K562 (cell line): ENCODE measurements at regions not wholly inside any gene's neighbourhood (a gene's known extent, or its start where the extent isn't known, plus 50 kb on each side); places are given as distances from the start of the nearest gene placed in this dataset.

ENCODE experiments used
- ATAC-seq: fragments of 200-7000 bp; cut with Tn5 transposase; 3 replicates; pipeline ENCODE4 v1.9.1; 2020; ENCODE audit warnings: moderate library complexity
- BruUV-seq: library from RNA; stranded (reverse); fragments of 400-500 nt; replicated peaks from 2 replicates; lab custom pipeline; 2021; lab: Mats Ljungman, UMichigan
- CTCF ChIA-PET: fragments of 300-600 bp; formaldehyde crosslinking; extraction: SDS; loops from one replicate; lab custom pipeline; 2021; ENCODE audit warnings: low intra/inter-chr PET ratio; lab: Yijun Ruan, JAX
- POLR2A ChIA-PET: fragments of 300-600, 350-650 bp; sonication (Branson Sonifier 250); formaldehyde crosslinking; extraction: SDS; loops from one replicate; lab custom pipeline; 2021; ENCODE audit warnings: antibody characterized with exemption, inconsistent platforms; lab: Yijun Ruan, JAX
- DNase-seq, 4 experiments: peaks; one replicate each; pipeline versions ENCODE4 v3.0.0 to v3.0.0-alpha.2; 2011 to 2018; ENCODE audit warnings: low spot score in 3 of 4, mixed read lengths in 3 of 4; ENCODE audit errors: extremely low read depth in 1 of 4
- FAIRE-seq: peaks from 2 replicates; lab custom pipeline; 2011; peaks lifted over from hg19 to GRCh38; lab: Jason Lieb, UNC
- H2AFZ ChIP-seq: 2 replicates; pipeline ENCODE4 v1.6.0; 2011; ENCODE audit warnings: low read depth, low read length, control low read depth, inconsistent platforms
- H3K27ac ChIP-seq: fragments of 200-600 bp; 3 replicates; pipeline ENCODE4 v1.8.0; 2011; ENCODE audit warnings: low read depth, mild to moderate bottlenecking, control low read depth, inconsistent platforms, low read length, moderate library complexity, mixed read lengths; ENCODE audit errors: extremely low read depth
- H3K27me3 ChIP-seq, 2 experiments: fragments of 300-600 bp in 1 of 2; 2 replicates in 1 of 2; 3 replicates in 1 of 2; pipeline versions ENCODE4 v1.6.0 to v1.8.0; 2011; ENCODE audit warnings: inconsistent platforms in 2 of 2, low read length in 2 of 2, mild to moderate bottlenecking in 1 of 2, mixed read lengths in 1 of 2, moderate library complexity in 1 of 2; ENCODE audit not compliant: control insufficient read depth in 2 of 2, insufficient read depth in 2 of 2
- H3K36me3 ChIP-seq: fragments of 300-600 bp; 3 replicates; pipeline ENCODE4 v1.8.0; 2011; ENCODE audit warnings: mild to moderate bottlenecking, low read length, inconsistent platforms; ENCODE audit not compliant: control insufficient read depth, insufficient read depth
- H3K4me1 ChIP-seq, 2 experiments: fragments of 200-600 bp in 1 of 2; replicated peaks in 1 of 2; 2 replicates in 1 of 2; 3 replicates in 1 of 2; pipeline versions ENCODE4 v1.5.1 to v1.8.0; 2011; ENCODE audit warnings: inconsistent platforms in 2 of 2, low read length in 2 of 2, mild to moderate bottlenecking in 1 of 2, mixed read lengths in 1 of 2, moderate library complexity in 1 of 2; ENCODE audit not compliant: control insufficient read depth in 2 of 2, insufficient read depth in 2 of 2
- H3K4me2 ChIP-seq: 2 replicates; pipeline ENCODE4 v1.6.1; 2011; ENCODE audit warnings: low read length, control low read depth, inconsistent platforms, mixed read lengths; ENCODE audit not compliant: insufficient read depth
- H3K4me3 ChIP-seq: fragments of 200-600 bp; sonication (generic), shearing (Covaris generic); 2 replicates; pipeline ENCODE4 v1.5.1; 2016; ENCODE audit warnings: control low read depth, inconsistent platforms
- H3K79me2 ChIP-seq: fragments of 200-600 bp; 3 replicates; pipeline ENCODE4 v1.8.0; 2011; ENCODE audit warnings: low read length, inconsistent platforms; ENCODE audit not compliant: control insufficient read depth, insufficient read depth
- H3K9ac ChIP-seq, 2 experiments: 2 replicates each; pipeline versions ENCODE4 v1.6.0 to v1.6.1; 2011; ENCODE audit warnings: low read depth in 2 of 2, low read length in 2 of 2, control low read depth in 1 of 2, inconsistent platforms in 1 of 2, mild to moderate bottlenecking in 1 of 2, mixed read lengths in 1 of 2; ENCODE audit not compliant: insufficient read depth in 1 of 2
- H3K9me1 ChIP-seq: one replicate; pipeline ENCODE4 v1.6.0; 2011; ENCODE audit warnings: inconsistent platforms, mild to moderate bottlenecking, low read length, moderate library complexity; ENCODE audit not compliant: control insufficient read depth, insufficient read depth
- H3K9me3 ChIP-seq: replicated peaks from 2 replicates; pipeline ENCODE4 v1.5.1; 2011; ENCODE audit warnings: low read depth, low read length, inconsistent platforms; ENCODE audit not compliant: control insufficient read depth, insufficient read depth
- H4K20me1 ChIP-seq: replicated peaks from 2 replicates; pipeline ENCODE4 v1.6.1; 2011; ENCODE audit warnings: low read length, inconsistent platforms, mixed read lengths; ENCODE audit not compliant: control insufficient read depth, insufficient read depth
- BACH1 ChIP-seq: fragments of 200-800 bp; sonication (Bioruptor generic); IDR thresholded peaks from 2 replicates; pipeline ENCODE4 v1.6.1; 2016; ENCODE audit warnings: missing genetic modification characterization, missing compliant biosample characterization
- BMI1 ChIP-seq: fragments of 150-350 bp; IDR thresholded peaks from 2 replicates; pipeline ENCODE4 v1.6.1; 2014; ENCODE audit warnings: low read length
- DNMT1 ChIP-seq: fragments of 450-650 bp; IDR thresholded peaks from 2 replicates; pipeline ENCODE4 v1.6.1; 2016; ENCODE audit warnings: antibody characterized with exemption, mild to moderate bottlenecking
- HMG20B ChIP-seq: fragments of 250-450 bp; sonication (Bioruptor Pico); IDR thresholded peaks from 2 replicates; pipeline ENCODE4 v1.5.0; 2021; ENCODE audit warnings: mild to moderate bottlenecking
- HNRNPH1 ChIP-seq: fragments of 200-400 bp; formaldehyde crosslinking; optimal IDR thresholded peaks from 2 replicates; pipeline ENCODE3; 2017; ENCODE audit warnings: low read depth, mild to moderate bottlenecking, low read length, moderate library complexity
- HNRNPL ChIP-seq: fragments of 200-400 bp; formaldehyde crosslinking; IDR thresholded peaks from 2 replicates; pipeline ENCODE4 v1.6.1; 2017; ENCODE audit warnings: low read depth, mild to moderate bottlenecking, low read length
- RNF2 ChIP-seq: sonication (generic); IDR thresholded peaks from 2 replicates; pipeline ENCODE4 v1.6.1; 2016
- SMAD1 ChIP-seq: fragments of 150-350 bp; IDR thresholded peaks from 2 replicates; pipeline ENCODE4 v1.6.1; 2014; ENCODE audit warnings: low read length, low read depth; ENCODE audit not compliant: partially characterized antibody
- SREBF1 ChIP-seq: fragments of 150-350 bp; IDR thresholded peaks from 2 replicates; pipeline ENCODE4 v1.6.1; 2014; ENCODE audit warnings: antibody characterized with exemption, low read depth, low read length, borderline replicate concordance
- STAT5B ChIP-seq: fragments of 250-450 bp; sonication (Bioruptor Pico); IDR thresholded peaks from 2 replicates; pipeline ENCODE4 v1.8.0; 2021; ENCODE audit warnings: mild to moderate bottlenecking, inconsistent platforms
- TEAD2 ChIP-seq: fragments of 450-650 bp; IDR thresholded peaks from 2 replicates; pipeline ENCODE4 v1.6.1; 2016; ENCODE audit warnings: missing genetic modification characterization, control low read depth, missing compliant biosample characterization
- TFAM ChIP-seq: fragments of 250-450 bp; sonication (Bioruptor Pico); conservative IDR thresholded peaks from 2 replicates; pipeline ENCODE4 v1.5.0; 2021; ENCODE audit warnings: mild to moderate bottlenecking, moderate library complexity
- ZBTB49 ChIP-seq: sonication (generic); formaldehyde crosslinking; IDR thresholded peaks from 2 replicates; pipeline ENCODE4 v1.8.0; 2022; ENCODE audit warnings: missing genetic modification reagents, mild to moderate bottlenecking, borderline replicate concordance
- ZNF354B ChIP-seq: fragments of 250-450 bp; sonication (Bioruptor Pico); IDR thresholded peaks from 2 replicates; pipeline ENCODE4 v1.4.0; 2020
- ZNF586 ChIP-seq: fragments of 450-650 bp; formaldehyde crosslinking; conservative IDR thresholded peaks from 2 replicates; pipeline ENCODE4 v1.4.0; 2020; ENCODE audit warnings: mild to moderate bottlenecking, moderate library complexity
- ZNF717 ChIP-seq: fragments of 250-450 bp; sonication (Bioruptor Pico); IDR thresholded peaks from 2 replicates; pipeline ENCODE4 v1.5.0; 2021
- ZSCAN32 ChIP-seq: fragments of 450-650 bp; formaldehyde crosslinking; IDR thresholded peaks from 2 replicates; pipeline ENCODE4 v1.4.0; 2020; ENCODE audit warnings: mild to moderate bottlenecking, moderate library complexity
- WGBS: fragments of 100-300 bp; shearing (Covaris generic); methylation state at CpG from one replicate; pipeline ENCODE4 v1.1.6; 2016; ENCODE audit warnings: low coverage, mixed read lengths; ENCODE audit not compliant: insufficient coverage; ENCODE audit errors: missing lambda C conversion rate; 5-methylcytosine and 5-hydroxymethylcytosine counted together
- in situ Hi-C: fragments of 300-500 bp; cut with MboI; formaldehyde crosslinking; loops from 4 replicates; pipeline ENCODE4 v1.15.0; 2018; ENCODE audit warnings: inconsistent platforms, mixed read lengths
- intact Hi-C: fragments of 100-400 bp; cut with micrococcal nuclease; formaldehyde crosslinking; loops from 2 replicates; pipeline ENCODE4 v1.14.2; 2022
- TF ChIP-seq, protein P1 (sequence below): sonication (generic); formaldehyde crosslinking; IDR thresholded peaks from 2 replicates; pipeline ENCODE4 v1.8.0; 2022; ENCODE audit warnings: missing genetic modification reagents, mild to moderate bottlenecking, borderline replicate concordance

DNA sequence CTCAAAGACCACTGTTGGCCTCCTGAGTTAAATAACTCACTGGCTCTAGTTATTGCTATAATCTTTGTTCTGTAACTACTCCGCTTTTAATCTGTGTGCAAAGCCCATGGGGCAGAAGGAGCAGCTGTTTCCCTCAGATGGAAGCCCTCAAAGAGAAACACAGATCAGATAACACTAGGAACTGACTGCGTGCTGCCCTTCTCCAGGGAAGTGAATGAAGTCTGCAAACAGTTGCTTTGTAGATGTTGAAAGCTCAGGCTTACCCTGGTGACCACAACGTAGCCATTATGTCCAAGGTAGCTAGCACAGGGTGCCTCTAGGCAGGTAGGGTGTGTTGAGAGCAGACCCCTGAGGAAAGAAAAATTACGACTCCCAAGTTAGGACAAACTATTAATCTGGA, 152.3 kb upstream of the STAC start (continued):
- TF ChIP-seq HNRNPL (no peak), SMAD1 (no peak), BACH1 (tag) (no peak), SREBF1 (no peak)

DNA sequence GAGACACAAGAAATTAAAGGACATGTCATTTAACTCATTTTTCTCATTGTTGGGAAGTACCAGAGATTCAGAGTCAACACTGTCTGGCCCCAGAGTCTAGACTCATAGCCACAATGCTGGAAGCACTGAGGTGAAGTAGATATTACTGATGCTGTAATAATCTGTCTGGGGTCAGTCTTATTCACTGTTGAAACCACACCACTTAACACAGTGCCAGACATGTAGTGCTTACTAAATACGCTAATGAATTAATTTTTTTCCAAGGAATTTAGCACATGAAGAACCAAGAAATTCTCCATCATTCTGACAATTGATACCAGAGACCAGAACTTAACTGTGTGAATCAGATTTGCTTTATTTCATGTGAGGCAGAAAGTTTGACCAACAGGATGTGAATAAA, 150.8 kb upstream of the STAC start:
- intact Hi-C loops (no loop called here), in situ Hi-C loops (no loop called here)
- no peak overlapping the region for H2AFZ ChIP-seq
- H4K20me1 ChIP-seq = no peaks in the 10 kb centered on the region
- no peak for FAIRE-seq
- H3K27me3 ChIP-seq = no peaks in the 10 kb centered on the region
- no peak overlapping the region for H3K9ac ChIP-seq
- H3K4me1 ChIP-seq = no peaks in the 10 kb centered on the region
- H3K4me3 ChIP-seq = no peak overlapping the region
- ATAC-seq = no peak
- H3K79me2 ChIP-seq = no peaks in the 10 kb centered on the region
- 0% methylated on average over 1 of the region's 1 CpG for WGBS
- H3K4me2 ChIP-seq = no peak overlapping the region
- BruUV-seq = no TSS peak
- DNase-seq = no peak
- no peaks in the 10 kb centered on the region for H3K9me3 ChIP-seq
- no peaks in the 10 kb centered on the region for H3K36me3 ChIP-seq
- ChIA-PET CTCF (no interaction called here), POLR2A (no interaction called here)
- no peaks in the 10 kb centered on the region for H3K9me1 ChIP-seq
- H3K27ac ChIP-seq = no peak overlapping the region
- TF ChIP-seq ZBTB49 (no peak), TEAD2 (no peak), ZNF717 (CRISPR knock-in tag) (no peak), HNRNPH1 (no peak), TFAM (CRISPR knock-in tag) (no peak), ZSCAN32 (CRISPR knock-in tag) (no peak), ZNF586 (CRISPR knock-in tag) (no peak), RNF2 (no peak), ZNF354B (CRISPR knock-in tag) (no peak), DNMT1 (no peak), HMG20B (CRISPR knock-in tag) (no peak), STAT5B (CRISPR knock-in tag) (no peak), BMI1 (no peak)
- TF ChIP-seq, protein P1, sequence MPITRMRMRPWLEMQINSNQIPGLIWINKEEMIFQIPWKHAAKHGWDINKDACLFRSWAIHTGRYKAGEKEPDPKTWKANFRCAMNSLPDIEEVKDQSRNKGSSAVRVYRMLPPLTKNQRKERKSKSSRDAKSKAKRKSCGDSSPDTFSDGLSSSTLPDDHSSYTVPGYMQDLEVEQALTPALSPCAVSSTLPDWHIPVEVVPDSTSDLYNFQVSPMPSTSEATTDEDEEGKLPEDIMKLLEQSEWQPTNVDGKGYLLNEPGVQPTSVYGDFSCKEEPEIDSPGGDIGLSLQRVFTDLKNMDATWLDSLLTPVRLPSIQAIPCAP (CRISPR knock-in tag) = no peak
